Stimulated activated CD8-positive, alpha-beta memory T cell treated with anti-CD3 and anti-CD28 coated beads, Interleukin-2, amount 100 ng/mL, for 48 hours (primary cell): ENCODE measurements at regions not wholly inside any gene's neighbourhood (a gene's known extent, or its start where the extent isn't known, plus 50 kb on each side); places are given as distances from the start of the nearest gene placed in this dataset.
"Not testable (repeated sequence)": the region's sequence is repeated elsewhere in the genome, so short reads cannot be mapped to it uniquely, and the experiment has no call there.

Experiments used
- DNase-seq, 2 donors: peaks; one replicate each; pipeline ENCODE4 v3.0.0-alpha.2; 2020; ENCODE audit warnings: low read depth in 2 of 2

DNA sequence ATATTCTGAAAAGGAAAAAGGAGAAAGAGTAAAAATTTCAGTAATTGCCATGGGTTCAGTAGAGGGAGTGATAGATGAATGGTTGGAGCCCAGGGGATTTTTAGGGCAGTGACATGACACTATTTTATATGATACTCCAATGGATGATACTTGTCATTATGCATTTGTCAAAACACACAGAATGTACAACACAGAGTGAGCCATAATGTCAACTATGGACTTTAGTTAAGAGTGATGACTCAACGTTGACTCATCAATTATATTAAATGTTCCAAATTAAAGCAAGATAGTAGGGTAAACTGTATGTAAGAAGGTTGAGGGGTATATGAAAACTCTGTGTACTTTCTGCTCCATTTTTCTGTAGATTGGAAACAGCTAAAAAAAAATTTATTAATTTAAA is 586.4 kb downstream of the TAF11L14 start:
- no peak for DNase-seq

DNA sequence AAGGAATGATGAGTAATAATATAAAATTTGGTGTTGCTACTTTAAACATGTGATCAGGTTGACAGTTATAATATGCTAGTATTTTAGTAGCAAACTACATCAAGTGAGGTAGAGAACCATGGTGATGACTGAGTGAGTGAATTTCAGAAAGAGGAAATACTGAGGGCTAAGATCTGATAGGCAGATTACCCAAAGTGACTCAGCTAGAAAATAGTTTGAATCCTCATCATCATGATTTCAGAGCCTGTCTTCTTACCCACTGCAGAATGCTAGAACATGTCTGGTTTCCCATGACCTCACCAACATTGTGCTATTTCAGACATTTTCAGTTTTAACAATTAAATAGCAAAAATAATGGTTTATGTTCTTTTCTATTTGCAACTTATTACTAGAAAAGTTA is 602.1 kb downstream of the TAF11L14 start:
- no peak for DNase-seq

DNA sequence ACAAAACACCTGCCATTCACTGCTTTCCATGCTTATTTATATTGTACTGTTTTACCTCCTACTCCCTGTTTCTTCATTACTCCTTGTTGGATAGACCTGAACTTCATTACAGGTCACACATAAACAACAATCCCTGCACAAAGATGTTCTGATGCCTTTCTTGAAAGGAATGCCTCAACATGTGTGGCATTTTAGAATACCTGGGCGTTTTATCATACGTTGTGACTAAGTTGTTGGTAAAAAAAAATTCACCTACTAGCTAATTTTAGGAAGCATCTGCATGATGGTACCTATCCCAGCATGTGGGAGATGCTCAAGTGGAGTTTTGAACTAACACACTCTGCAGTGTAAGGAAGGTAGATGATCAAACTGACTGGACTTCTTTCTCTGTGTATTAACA is 604.1 kb downstream of the TAF11L14 start:
- DNase-seq, result no peak

DNA sequence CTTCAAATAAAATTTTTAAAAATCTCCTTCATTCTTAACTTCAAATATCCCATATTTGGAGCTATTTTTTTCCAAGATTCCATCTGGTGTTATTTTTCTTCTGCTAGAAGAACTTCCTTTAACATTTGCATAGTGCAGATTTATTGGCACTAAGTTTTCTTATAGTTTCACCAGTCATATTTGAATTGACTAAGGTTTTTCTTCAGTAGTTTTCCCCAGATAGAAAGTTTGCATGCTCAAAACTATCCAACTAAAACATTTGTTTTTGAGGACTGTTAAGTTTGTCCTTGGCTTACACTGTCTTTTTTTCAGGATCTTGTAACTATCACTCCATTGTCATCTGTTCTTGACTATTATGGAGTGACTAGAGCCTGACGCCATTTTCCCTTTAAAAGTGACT is 606.7 kb downstream of the TAF11L14 start:
- DNase-seq, result no peak

DNA sequence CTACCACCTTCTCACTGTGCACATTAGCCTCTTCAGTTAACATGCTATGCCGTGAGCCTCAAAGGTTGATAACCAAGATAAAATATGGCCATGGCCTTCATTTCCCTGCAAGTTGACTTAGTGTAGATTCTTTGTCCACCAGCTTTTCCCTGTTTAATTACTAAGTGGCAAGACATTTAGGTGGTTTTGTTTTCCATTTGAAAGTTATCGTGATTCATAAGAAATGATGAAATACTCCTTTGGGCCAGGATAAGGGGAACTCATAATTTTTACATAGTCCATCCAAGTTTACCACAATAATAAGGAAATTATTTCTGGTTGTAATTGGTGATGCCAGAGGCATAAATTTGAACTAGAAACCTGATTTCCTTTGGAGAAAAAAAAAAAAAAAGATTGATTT is 609.6 kb downstream of the TAF11L14 start:
- no peak for DNase-seq

DNA sequence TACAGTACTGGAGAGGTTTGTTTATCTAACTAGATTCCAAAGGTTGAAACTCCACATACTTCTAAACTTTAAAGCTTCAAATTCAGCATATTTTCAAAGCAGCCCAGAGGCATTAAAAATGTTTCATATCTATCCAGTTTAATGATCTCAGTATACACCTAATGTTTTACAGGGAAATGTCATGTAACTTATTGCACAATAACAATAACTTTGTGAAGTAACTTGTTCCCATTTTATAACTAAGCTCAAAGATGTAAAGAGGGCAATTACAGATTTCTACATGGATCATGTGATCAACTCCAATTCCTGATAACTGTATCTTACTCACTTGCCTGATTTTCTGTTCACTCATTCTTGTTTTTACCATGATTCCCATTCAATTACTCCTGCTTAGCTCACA is 610.0 kb downstream of the TAF11L14 start:
- no peak for DNase-seq

DNA sequence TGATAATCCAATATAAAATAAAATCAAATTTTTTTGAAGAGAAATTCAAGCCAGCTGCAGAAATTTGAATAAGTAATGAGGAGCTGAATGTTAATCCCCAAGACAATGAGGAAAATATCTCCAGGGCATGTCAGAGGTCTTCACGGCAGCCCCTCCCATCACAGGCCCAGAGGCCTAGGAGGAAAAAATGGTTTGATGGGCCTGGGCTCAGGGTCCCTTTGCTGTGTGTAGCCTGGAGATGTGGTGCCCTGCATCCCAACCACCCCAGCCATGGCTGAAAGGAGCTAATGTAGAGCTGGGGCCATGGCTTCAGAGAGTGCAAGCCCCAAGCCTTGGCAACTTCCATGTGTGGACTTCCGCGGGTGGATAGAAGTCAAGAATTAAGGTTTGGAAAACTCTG is 618.3 kb downstream of the TAF11L14 start:
- no peak for DNase-seq

DNA sequence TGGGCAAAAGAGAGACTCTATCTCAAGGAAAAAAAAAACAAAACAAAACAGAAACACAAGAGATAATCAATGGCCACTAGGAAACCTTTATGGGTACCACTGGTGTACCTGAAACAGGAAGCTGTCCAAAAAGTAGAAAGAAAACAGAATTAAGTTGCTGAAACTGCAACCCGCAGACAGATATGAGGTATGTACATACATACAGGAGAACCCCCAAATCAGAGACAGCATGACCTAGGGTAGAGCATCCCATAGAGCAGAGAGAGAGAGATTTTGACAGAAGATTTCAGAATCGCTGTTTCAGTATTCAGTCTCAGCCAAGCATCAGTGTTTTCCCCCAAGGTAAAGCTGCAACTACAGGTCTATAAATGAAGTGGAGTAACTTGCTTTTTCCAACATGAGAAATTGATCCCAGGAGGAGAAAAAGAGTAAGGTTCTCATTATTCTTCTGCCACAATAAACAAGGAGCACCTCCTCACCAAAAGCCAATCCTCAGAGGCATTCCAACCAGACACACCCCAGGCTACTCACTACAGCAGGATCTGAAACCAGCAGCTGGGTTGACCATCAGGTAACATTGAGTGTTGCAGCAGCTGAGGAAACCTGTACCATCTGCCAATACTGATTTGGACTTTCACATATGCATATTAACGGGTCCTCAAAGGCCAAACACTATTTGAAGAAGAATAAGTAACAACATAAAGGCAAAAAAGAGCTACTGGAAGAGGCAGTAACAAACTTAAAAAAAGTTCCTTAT is 630.0 kb downstream of the TAF11L14 start:
- DNase-seq, result no peak

DNA sequence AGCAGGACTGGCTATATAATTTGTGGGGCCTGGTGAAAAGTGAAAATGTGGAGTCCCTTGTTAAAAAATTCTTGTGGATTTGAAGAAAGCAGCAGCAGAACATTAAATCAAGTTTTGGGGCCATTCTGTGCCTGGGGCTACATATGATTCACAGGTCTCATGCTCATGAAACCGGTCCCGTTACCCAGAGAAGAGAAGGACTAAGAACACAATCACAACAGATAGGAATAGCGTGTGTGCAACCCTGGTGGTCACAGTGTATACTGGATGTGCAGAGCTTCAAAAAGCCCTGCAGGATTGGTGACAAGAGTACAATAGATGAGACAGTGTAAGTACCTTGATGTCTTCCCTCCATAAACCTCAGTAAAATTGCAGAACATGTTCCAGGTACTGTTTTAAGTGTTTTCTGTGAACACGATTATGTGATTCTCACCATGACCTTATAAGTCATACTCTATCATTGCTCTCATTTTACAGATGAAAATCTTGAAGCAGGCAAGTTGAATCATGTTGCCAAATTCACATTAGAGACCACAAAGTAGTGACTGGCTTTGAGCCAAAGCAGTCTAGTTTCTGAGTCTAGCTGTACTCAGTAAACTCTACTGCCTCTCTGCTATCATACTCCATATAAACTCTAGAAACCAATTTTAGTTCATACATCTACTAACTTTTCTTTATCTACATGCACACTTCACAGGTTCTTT is 636.5 kb downstream of the TAF11L14 start:
- DNase-seq, result no peak

DNA sequence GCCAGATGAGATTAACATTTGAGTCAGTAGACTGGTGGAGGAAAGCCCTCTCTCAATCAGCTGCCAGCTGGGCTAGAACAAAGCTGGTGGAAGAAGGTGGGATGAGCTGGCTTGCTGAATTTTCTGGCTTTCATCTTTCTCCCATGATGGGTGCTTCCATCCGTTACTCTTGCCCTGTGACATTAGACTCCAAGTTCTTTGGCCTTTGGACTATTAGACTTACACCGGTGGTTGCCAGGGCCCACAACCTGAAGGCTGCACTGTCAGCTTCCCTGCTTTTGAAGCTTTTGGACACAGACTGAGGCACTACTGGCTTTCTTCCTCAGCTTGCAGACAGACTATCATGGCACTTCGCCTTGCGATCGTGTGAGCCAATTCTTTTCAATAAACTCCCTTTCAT is 642.7 kb downstream of the TAF11L14 start:
- no peak for DNase-seq

DNA sequence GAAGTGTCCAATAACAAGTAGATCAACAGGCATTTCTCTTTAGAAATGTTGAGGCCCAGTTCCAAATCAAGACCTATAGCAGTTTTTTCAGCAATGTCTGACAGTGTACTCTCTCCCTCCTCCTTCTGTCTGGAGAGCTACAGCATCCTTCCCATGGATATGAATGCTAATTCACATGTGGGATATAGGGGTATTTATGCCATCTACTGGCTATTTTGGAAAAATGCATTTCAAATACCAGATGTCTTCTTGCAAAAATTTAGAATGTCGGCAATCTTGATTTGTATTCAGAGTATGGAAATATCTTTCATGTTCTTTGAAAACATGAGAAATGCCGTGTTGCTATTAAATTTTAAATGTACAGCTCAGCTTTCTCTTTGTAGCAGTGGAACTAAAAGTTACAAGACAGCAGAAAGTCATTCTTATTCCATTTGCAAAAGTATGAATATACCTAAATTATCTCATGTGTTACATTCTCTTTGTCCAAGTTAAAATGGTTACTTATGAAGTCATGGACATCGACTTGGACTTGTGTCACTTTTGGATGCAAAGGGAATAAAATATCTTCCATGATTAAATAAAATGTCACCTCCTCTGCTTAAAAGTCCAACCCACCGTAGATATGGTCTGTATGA is 647.8 kb downstream of the TAF11L14 start:
- DNase-seq, result no peak

DNA sequence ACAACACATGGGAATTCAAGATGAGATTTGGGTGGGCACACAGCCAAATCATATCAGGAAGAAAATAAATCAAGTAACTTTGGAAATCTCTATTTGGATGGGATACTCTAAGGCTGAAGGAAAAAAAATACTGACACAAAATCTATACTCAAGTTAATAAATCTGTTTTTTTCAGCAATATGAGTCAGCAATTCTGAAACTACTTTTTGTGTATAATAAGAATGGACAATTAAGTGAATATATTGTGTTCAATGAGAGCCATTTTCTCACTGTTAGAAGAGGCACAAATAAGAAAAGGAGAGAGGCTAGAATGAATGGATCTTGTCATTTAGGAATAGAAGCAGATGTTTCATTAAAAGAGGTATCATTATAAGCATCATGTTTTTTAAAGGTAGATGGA is 651.0 kb downstream of the TAF11L14 start:
- DNase-seq, result no peak

DNA sequence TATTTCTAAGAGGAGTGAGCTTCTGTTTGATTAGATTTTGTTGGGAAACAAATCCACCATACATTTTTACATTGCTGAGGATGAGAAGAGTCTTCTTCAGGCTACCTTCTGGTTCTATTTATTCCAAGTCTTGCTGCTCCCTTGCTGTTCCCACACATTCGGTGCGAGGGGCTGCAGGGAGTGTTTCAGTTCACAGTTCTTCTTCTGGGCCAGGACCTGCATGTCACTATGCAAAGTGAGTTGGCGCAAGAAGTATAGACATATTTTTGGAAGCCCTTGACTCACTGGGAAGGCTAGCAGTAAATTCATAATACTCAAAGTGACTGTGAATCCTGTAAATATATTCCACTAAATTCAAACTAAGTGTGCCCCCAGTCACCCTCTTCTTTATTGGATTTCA is 657.9 kb downstream of the TAF11L14 start:
- no peak for DNase-seq

DNA sequence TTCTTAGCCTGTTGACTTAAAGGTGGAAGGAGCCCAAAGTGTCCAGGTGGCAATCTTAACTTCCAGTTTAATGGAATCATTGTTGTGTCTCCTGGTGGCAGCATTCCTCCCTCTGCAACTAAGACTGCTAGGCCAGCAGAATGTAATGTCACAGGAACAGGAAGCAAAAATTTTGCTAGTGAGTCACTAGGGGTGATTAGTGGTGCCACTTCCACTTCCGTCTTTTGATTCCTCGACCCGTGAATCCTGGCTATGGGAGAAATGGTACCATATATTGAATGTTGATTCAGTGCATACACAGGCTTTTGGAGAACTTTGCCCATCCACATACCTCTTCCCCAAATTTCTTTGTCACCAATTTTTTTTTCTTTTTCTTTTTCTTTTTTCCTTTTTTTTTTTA is 661.4 kb downstream of the TAF11L14 start:
- not testable (repeated sequence) for DNase-seq

DNA sequence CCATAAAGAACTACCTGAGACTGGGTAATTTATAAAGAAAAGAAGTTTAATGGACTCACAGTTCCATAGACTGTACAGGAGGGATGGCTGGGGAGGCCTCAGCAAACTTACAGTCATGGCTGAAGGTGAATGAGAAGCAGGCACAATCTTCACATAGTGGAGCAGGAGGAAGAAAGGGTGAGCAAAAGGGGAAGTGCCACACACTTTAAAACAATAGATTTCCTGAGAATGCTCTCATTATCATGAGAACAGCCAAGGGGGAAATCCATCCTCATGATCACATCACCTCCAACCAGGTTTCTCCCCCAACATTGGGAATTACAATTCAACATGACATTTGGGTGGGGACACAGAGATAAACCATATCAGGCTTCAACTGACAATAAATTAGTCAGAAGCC is 664.9 kb downstream of the TAF11L14 start:
- no peak for DNase-seq

DNA sequence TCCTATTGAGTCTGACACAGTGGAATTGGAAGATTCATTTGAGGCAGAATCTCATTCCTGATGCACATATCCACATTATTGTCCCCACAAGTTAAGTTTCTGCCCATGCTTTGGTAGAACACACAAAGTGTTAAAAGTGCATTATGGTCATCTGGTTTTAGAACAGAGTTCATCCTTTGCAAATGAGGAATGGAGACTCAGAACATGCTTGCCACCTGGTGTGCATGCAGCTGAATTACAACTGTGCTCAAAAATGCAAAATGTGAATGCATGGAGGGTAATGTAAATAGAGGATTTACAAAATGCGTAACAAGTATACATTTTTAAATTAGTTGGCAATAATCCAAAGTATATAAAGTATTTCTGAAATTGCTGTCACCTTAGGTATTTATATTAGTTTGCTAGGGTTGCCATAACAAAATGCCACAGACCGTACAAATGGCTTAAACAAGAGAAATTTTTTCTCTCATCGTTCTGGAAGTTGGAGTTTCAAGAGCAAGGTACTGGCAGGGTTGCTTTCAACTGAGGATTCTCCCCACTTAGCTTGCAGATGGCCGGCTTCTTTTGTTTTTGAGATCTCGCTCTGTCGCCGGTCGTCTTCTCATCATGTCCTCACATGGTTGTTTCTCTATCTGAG is 671.1 kb downstream of the TAF11L14 start:
- no peak for DNase-seq

DNA sequence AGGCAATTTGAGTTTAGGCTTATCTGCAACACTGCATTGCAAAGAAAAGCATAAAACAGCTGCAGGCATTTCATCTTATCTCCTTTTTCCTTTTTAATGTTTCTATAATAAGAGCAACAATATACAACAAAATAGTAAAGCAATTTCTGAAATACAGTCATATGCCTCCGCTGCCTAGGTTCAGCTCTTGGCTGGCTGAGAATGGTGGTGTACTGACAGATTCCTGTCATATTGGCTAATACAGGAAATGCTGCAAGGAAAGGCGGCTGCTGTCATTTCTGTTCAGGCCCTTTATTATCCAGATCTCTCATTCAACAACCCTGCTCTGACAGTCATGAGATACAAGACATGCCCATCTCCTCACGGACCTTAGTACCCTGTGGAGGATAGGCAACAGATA is 677.0 kb downstream of the TAF11L14 start:
- DNase-seq, result no peak

DNA sequence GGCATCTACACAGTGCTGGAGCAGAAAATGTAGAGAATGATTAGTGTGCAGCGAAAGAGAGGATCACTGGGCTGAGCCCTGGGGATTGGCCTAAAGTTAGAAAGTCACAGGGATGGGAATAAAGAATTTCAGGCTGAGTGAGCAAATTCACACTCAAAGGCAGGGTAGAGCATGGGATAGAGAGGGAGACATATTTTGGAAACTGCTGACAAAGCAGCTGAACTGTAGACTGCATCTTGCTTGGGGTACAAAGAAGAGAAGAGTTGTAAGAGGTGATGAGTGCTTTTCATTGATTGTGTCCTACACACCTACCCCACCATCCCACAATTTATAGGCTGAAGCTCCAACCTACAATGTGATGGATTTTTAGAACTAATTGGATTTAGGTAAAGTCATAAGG is 677.8 kb downstream of the TAF11L14 start:
- DNase-seq, result no peak

DNA sequence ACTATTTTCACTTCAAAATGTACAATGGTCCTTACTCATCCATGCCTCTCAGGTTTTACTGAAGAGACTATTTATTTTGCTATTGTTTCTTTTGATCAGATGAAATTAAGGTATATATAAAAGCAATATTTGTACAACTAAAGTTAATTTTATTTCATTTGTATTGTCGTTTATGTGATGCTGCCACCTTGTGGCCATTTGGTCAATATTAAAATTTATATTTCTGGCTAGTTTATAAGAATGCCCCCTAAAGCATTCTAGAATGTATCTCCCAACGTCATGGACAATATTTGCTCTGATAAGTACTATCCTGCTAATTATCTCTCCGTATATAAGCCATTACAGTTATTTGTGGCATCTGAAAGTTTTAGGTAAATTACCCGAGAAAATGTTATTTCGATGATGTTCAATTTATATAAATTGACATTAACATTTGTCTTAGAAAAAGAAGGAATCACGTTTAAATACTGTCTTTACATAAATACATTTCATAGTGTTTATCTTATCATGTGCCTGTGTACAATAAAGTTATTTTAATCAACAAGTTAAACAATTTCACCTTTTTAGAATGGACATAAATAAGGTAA is 680.0 kb downstream of the TAF11L14 start:
- DNase-seq, result no peak

DNA sequence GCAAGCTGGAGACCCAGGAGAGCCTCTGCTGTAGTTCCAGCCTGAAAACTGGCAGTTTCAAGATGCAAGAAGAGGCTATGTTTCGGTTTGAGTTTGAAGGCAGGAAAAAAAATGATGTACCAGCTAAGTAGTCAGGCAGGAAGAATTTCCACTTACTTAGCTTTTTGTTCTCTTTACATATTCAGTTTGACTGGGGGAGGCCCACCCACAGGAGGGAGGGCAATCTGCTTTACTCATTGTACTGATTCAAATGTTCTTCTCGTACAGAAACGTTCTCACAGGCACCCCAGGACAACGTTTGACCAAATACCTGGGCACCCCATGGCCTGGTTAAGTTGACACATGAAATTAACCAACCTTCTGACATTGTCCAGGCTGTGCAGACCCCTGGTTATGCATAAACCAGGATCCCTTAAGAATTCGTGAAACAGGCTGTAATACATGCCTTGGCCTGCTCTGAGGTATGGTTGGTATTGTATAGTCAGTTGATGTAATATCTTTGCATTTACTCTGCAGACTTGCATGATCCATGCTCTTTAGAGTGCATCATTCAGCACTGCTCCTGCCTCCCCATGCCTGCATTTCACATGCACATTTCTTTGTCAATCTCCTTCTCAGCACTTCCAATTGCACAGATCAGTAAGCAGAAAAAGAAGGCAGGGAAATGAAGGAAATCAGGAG is 687.1 kb downstream of the TAF11L14 start:
- DNase-seq, result no peak

DNA sequence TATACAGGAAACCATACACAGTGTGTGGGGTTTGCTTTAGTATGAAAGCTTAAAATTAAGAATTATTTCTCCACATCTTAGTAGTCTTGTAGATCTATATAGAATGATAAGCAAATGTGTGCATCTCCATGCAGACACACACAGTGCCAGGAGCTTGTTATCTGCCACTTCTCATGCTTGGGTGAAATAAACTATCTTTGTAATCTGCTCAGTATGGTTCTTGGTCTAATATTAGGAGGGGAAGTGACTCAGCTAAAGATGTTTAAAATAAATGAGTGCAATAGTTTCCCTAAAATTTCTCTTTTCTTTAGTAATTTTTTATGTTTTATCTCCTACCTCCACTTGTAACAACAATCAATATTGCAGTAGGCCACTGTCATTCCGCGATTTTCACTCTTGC is 689.6 kb downstream of the TAF11L14 start:
- DNase-seq, result no peak

DNA sequence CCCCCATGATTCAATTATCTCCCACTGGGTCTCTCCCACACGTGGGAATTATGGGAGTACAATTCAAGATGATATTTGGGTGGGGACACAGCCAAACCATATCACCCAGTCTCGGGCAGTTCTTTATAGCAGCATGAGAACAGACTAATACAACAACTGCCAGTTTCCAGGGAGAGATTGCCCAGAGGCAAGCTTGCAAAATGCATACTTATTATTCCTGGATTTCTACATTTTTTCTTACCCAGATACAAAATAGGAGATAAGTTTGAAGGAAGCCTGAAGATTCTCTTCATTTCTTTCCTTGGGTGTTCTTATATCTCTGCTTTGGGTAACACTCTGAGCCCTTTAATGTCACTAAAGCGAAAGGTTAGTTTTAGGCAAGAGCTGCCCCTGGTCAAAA is 691.2 kb downstream of the TAF11L14 start:
- DNase-seq, result no peak
